ENCODE measurements at regions not wholly inside any gene's neighbourhood (a gene's known extent, or its start where the extent isn't known, plus 50 kb on each side); places are given as distances from the start of the nearest gene placed in this dataset.

DNA sequence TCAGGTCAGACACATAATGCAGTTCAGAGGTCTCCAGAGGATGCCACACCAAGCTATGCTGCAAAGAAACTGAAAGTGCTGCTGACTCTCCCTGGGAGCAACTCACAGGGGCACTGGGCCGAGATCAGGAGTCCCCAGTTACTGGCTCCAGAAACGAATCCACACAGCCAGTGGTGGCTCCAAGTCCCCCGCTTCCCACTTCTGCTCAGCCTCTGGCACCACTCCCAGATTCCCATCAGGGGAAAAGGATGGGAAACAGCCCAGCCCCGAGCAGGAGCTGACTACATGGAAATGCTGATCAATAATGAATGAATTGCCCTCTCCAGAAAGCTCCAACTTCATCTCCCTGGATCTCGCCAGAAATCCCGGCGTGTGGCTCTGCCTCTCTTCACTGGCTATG is 62.3 kb upstream of the CDH5 start:
- TF ChIP-seq, protein P1, sequence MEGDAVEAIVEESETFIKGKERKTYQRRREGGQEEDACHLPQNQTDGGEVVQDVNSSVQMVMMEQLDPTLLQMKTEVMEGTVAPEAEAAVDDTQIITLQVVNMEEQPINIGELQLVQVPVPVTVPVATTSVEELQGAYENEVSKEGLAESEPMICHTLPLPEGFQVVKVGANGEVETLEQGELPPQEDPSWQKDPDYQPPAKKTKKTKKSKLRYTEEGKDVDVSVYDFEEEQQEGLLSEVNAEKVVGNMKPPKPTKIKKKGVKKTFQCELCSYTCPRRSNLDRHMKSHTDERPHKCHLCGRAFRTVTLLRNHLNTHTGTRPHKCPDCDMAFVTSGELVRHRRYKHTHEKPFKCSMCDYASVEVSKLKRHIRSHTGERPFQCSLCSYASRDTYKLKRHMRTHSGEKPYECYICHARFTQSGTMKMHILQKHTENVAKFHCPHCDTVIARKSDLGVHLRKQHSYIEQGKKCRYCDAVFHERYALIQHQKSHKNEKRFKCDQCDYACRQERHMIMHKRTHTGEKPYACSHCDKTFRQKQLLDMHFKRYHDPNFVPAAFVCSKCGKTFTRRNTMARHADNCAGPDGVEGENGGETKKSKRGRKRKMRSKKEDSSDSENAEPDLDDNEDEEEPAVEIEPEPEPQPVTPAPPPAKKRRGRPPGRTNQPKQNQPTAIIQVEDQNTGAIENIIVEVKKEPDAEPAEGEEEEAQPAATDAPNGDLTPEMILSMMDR (IDR thresholded peaks at IDR 0.05; ENCODE audit: control insufficient read depth, extremely low read depth, insufficient read depth), result no peak
- no peak overlapping the region for H3K4me3 ChIP-seq (ENCODE audit: low read depth, low read length)
- no peak for DNase-seq (ENCODE audit: low read depth)

DNA sequence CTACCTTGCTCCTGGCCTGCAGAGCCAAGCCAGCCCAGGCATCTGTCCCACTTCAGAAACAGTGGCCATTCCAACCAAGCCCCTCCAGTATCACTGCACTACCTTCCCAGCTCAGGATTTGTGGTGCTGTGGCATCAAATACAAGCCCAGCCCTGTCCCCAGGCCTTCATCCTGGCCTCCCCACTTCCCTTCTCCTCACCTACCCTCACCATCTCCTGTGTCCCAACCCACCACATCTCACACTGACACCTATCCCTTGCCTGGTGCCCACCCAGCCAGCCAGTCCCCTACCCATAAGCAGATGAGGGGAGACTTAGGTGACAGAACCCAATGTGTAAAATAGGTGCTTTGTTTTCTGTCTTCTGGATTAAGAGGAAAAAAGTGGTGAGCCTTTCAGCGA is 66.0 kb upstream of the CDH5 start:
- no peak for DNase-seq (ENCODE audit: low read depth)
- H3K4me3 ChIP-seq (ENCODE audit: low read depth, low read length), result no peak overlapping the region
- TF ChIP-seq, protein P1 (IDR thresholded peaks at IDR 0.05; ENCODE audit: control insufficient read depth, extremely low read depth, insufficient read depth), result no peak

DNA sequence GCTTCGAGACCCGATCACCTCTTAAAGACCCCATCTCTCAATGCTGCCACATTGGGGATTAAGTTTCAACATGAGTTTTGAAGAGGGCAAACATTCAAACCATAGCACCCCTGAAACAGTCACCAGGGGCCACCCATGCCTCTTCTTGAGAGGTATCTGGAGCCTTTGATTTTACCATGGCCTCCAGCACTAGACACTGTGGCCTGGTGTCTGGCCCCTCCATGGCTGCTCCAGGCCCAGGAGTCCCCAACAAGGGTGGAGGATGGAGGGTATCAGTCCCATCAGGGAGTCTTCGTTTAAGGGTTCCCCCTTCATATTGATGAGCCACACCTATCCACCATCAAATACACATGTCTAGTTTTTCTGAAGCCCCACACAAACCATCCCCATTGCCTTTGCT is 66.5 kb upstream of the CDH5 start:
- no peak overlapping the region for H3K4me3 ChIP-seq (ENCODE audit: low read depth, low read length)
- TF ChIP-seq, protein P1 (IDR thresholded peaks at IDR 0.05; ENCODE audit: control insufficient read depth, extremely low read depth, insufficient read depth), result no peak
- DNase-seq (ENCODE audit: low read depth), result no peak

DNA sequence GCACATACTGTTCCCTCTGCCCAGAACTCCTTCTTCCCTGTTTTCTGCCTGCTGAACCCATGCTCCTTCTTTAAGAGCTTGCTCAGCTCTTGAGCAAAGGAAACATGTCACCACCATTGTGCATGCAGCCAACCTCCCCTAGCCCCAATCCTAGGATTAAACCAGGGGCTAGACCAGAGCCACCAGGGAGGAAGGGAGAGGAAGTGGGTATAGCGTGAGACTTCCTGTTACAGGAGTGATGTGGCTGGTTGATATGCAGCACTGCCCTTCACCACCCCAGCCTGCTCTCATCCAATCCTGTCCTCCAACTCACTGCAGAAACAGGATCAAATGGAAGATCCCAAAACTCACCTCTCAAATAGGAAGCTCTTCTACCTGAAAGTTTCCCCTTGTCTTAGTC is 67.1 kb upstream of the CDH5 start:
- DNase-seq (ENCODE audit: low read depth), result no peak
- TF ChIP-seq, protein P1 (IDR thresholded peaks at IDR 0.05; ENCODE audit: control insufficient read depth, extremely low read depth, insufficient read depth), result no peak

DNA sequence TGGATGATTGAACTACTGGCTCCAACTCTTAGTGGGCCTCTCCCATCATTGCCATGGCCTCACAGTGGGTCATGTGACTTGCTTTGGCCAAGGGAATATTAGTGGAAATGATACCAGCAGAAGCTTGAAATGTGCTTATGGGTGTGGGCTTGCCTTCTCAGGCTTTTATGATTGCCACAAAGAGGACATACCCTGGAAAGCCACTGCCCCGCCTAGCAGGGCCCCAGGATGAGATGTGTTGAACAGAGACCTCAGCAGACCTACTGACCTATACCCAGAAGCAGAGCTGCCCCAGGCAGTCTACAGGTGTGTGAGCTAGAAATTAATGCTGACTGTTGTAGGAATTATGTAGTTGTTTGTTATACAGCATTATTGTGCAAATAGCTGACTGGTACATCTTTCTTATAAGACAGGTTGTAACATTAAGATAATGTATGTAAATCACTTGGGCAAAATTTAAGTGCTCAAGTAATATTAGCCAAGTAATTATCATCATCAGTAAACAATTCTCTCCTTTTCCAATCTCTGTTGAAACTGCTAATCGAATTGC is 67.8 kb upstream of the CDH5 start:
- no peak for DNase-seq (ENCODE audit: low read depth)
- TF ChIP-seq, protein P1 (IDR thresholded peaks at IDR 0.05; ENCODE audit: control insufficient read depth, extremely low read depth, insufficient read depth), result no peak
- no peak overlapping the region for H3K4me3 ChIP-seq (ENCODE audit: low read depth, low read length)

More for the DNA sequence above, 67.1 kb upstream of the CDH5 start:
- H3K4me3 ChIP-seq (ENCODE audit: low read depth, low read length), result no peak overlapping the region

DNA sequence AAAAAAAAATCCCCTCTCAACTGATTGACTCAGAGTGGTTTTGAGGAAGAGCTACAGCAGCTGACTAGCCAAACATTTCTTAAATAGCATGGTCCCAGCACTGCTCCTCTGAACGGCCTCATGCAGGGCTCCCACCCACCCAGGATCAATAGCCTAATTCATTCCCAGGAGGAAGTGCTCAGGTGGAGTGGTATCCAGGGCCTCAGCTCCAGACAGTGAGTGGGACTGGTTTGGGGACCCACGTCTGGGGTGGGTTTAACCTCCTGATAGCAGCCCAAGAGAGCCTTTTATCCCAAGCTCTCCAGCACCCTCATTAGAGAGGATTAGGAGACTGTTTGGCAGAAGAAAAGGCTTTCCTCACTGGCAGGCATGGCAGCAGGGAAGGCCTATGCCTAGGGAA is 68.5 kb upstream of the CDH5 start:
- no peak for DNase-seq (ENCODE audit: low read depth)

DNA sequence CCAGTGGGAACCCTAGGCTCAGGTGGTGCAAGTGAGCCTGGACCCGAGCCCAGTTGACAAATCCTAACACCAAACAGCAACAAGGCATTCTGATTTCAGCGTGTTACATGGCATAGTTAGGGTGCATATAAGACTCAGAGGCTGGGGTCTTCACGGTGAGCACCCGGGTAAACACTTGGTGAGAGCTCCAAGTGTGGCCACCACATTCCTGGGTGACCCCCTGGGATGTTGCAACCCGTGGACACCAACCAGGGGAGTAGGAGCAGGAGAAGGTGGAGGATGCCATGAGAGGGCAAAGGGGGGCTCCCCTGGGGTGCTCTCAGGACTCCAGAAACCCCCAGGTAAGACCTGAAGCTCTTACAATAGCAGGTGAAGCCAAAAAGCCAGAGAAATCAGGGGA is 69.9 kb upstream of the CDH5 start:
- no peak overlapping the region for H3K4me3 ChIP-seq (ENCODE audit: low read depth, low read length)
- TF ChIP-seq, protein P1 (IDR thresholded peaks at IDR 0.05; ENCODE audit: control insufficient read depth, extremely low read depth, insufficient read depth), result no peak
- DNase-seq (ENCODE audit: low read depth), result no peak

More for the DNA sequence above, 68.5 kb upstream of the CDH5 start:
- TF ChIP-seq, protein P1 (IDR thresholded peaks at IDR 0.05; ENCODE audit: control insufficient read depth, extremely low read depth, insufficient read depth), result no peak
- no peak overlapping the region for H3K4me3 ChIP-seq (ENCODE audit: low read depth, low read length)
